ENCODE measurements at regions not wholly inside any gene's neighbourhood (a gene's known extent, or its start where the extent isn't known, plus 50 kb on each side); places are given as distances from the start of the nearest gene placed in this dataset.

GRCh38 chr15:46778876-46779275 is 938.4 kb upstream of the SEMA6D start:
- TF ChIP-seq CTCF (conservative IDR thresholded peaks at IDR 0.05) = no peak
- no peak overlapping the region for H2BK20ac ChIP-seq (ENCODE audit: low read depth, low read length, poor library complexity, severe bottlenecking)
- H3K18ac ChIP-seq (ENCODE audit: insufficient read length, low read depth, low read length) = no peak overlapping the region
- H3K4ac ChIP-seq (ENCODE audit: low read depth, low read length) = no peak overlapping the region
- no peaks in the 10 kb centered on the region for H3K23me2 ChIP-seq (ENCODE audit: insufficient read length, low read depth, low read length, poor library complexity, severe bottlenecking)
- Mint-ChIP-seq H3K36me3 (ENCODE audit: insufficient read depth in 1 of 3, low read depth in 3 of 3) (no peaks in the 10 kb centered on the region), H3K27ac (peak overlapping the region in 1 of 3 experiments; percentile 63; a peak in 2 of 7 replicates), H3K27me3 (ENCODE audit: low read depth) (no peaks in the 10 kb centered on the region; the same call in 1 of the 2 replicates), H3K4me1 (peaks cover 3 to 5% of the 10 kb centered on the region in 2 experiments), H3K4me3 (no peak overlapping the region), H3K9me3 (no peaks in the 10 kb centered on the region)
- H2BK12ac ChIP-seq (ENCODE audit: insufficient read length, low read depth, low read length) = no peak overlapping the region
- H3T11ph ChIP-seq (ENCODE audit: low read length) = no peak overlapping the region
- no peaks in the 10 kb centered on the region for H3K79me1 ChIP-seq (ENCODE audit: insufficient read depth, low read depth, low read length, poor library complexity, severe bottlenecking)
- no peak overlapping the region for H3K27ac ChIP-seq (ENCODE audit: insufficient read length, low read depth, low read length)
- H2BK120ac ChIP-seq (ENCODE audit: low read depth, low read length, poor library complexity, severe bottlenecking) = no peak overlapping the region
- H4K8ac ChIP-seq (replicated peaks; ENCODE audit: insufficient read length, low read depth, low read length) = no peak overlapping the region
- no peak overlapping the region for H4K91ac ChIP-seq (ENCODE audit: insufficient read length, low read depth, low read length)
- H2BK5ac ChIP-seq (ENCODE audit: insufficient read length, low read length) = no peak overlapping the region
- no peak overlapping the region for H3K14ac ChIP-seq (ENCODE audit: insufficient read depth, low read length)
- H2BK15ac ChIP-seq (ENCODE audit: low read depth, low read length) = no peak overlapping the region
- H3K9ac ChIP-seq (ENCODE audit: extremely low read depth, insufficient read length, low read length) = no peak overlapping the region
- no CpG with 5 or more reads among the region's 5 CpGs for WGBS (ENCODE audit: extremely low coverage, insufficient read length, low lambda C conversion rate)
- no peaks in the 10 kb centered on the region for H4K20me1 ChIP-seq (ENCODE audit: control insufficient read depth, insufficient read depth, insufficient read length)
- no peak overlapping the region for H4K5ac ChIP-seq (ENCODE audit: insufficient read length, low read depth, low read length)
- no peak overlapping the region for H3K4me2 ChIP-seq (ENCODE audit: insufficient read depth, insufficient read length, low read length)
- no peaks in the 10 kb centered on the region for H3K27me3 ChIP-seq (ENCODE audit: insufficient read depth, low read length)
- no peaks in the 10 kb centered on the region for H3K4me1 ChIP-seq (ENCODE audit: insufficient read depth, low read length)
- DNase-seq = no peak
- no peak overlapping the region for H2AK5ac ChIP-seq (ENCODE audit: insufficient read length, low read length)
- H3K79me2 ChIP-seq (ENCODE audit: insufficient read depth, low read length) = no peaks in the 10 kb centered on the region
- no peak overlapping the region for H3K56ac ChIP-seq (ENCODE audit: insufficient read length, low read depth, low read length)
- H3K23ac ChIP-seq (ENCODE audit: insufficient read length, low read depth, low read length) = no peak overlapping the region
- no peak overlapping the region for H2AFZ ChIP-seq (ENCODE audit: low read length)
- H3K9me3 ChIP-seq (ENCODE audit: control insufficient read depth, low read depth, low read length) = no peaks in the 10 kb centered on the region

Data from H9 (cell line).